H9 (cell line): ENCODE measurements at regions not wholly inside any gene's neighbourhood (a gene's known extent, or its start where the extent isn't known, plus 50 kb on each side); places are given as distances from the start of the nearest gene placed in this dataset.

ENCODE experiments used
- DNase-seq: peaks from one replicate; pipeline ENCODE4 v3.0.0-alpha.2; 2017
- H2AFZ ChIP-seq: one replicate; pipeline ENCODE4 v1.6.1; 2013; ENCODE audit warnings: mild to moderate bottlenecking, low read length, control low read depth, moderate library complexity
- H2AK5ac ChIP-seq: 2 replicates; pipeline ENCODE4 v1.6.1; 2013; ENCODE audit warnings: low read length, control low read depth, mixed read lengths; ENCODE audit not compliant: insufficient read length
- H2BK120ac ChIP-seq: one replicate; pipeline ENCODE4 v1.6.1; 2013; ENCODE audit warnings: low read depth, mild to moderate bottlenecking, low read length, control low read depth, inconsistent platforms; ENCODE audit not compliant: poor library complexity, severe bottlenecking
- H2BK12ac ChIP-seq: 2 replicates; pipeline ENCODE4 v1.6.1; 2013; ENCODE audit warnings: low read length, control low read depth, mixed read lengths, low read depth; ENCODE audit not compliant: insufficient read length
- H2BK15ac ChIP-seq: 2 replicates; pipeline ENCODE4 v1.6.1; 2013; ENCODE audit warnings: low read depth, low read length, control low read depth
- H2BK20ac ChIP-seq: one replicate; pipeline ENCODE4 v1.6.1; 2013; ENCODE audit warnings: low read depth, mild to moderate bottlenecking, low read length, control low read depth, inconsistent platforms; ENCODE audit not compliant: poor library complexity, severe bottlenecking
- H2BK5ac ChIP-seq: 2 replicates; pipeline ENCODE4 v1.6.1; 2013; ENCODE audit warnings: low read length, control low read depth, mixed read lengths; ENCODE audit not compliant: insufficient read length
- H3K14ac ChIP-seq: 2 replicates; pipeline ENCODE4 v1.6.1; 2013; ENCODE audit warnings: low read length, control low read depth; ENCODE audit not compliant: insufficient read depth
- H3K18ac ChIP-seq: 2 replicates; pipeline ENCODE4 v1.6.1; 2013; ENCODE audit warnings: low read depth, mild to moderate bottlenecking, mixed read lengths, low read length, control low read depth; ENCODE audit not compliant: insufficient read length
- H3K23ac ChIP-seq: 2 replicates; pipeline ENCODE4 v1.6.1; 2013; ENCODE audit warnings: low read length, control low read depth, mixed read lengths, low read depth; ENCODE audit not compliant: insufficient read length
- H3K23me2 ChIP-seq: 2 replicates; pipeline ENCODE4 v1.6.1; 2013; ENCODE audit warnings: low read depth, mild to moderate bottlenecking, mixed read lengths, low read length, control low read depth; ENCODE audit not compliant: insufficient read length, poor library complexity, severe bottlenecking
- H3K27ac ChIP-seq: 2 replicates; pipeline ENCODE4 v1.5.1; 2013; ENCODE audit warnings: low read length, control low read depth, mixed read lengths, low read depth; ENCODE audit not compliant: insufficient read length
- H3K27me3 ChIP-seq: 2 replicates; pipeline ENCODE4 v1.6.1; 2013; ENCODE audit warnings: low read length, control low read depth, inconsistent platforms; ENCODE audit not compliant: insufficient read depth
- H3K4ac ChIP-seq: 2 replicates; pipeline ENCODE4 v1.6.1; 2013; ENCODE audit warnings: low read depth, mild to moderate bottlenecking, control low read depth, inconsistent platforms, low read length, moderate library complexity
- H3K4me1 ChIP-seq: 2 replicates; pipeline ENCODE4 v1.6.1; 2013; ENCODE audit warnings: low read length, control low read depth, inconsistent platforms; ENCODE audit not compliant: insufficient read depth
- H3K4me2 ChIP-seq: 2 replicates; pipeline ENCODE4 v1.6.1; 2013; ENCODE audit warnings: low read length, control low read depth, mixed read lengths; ENCODE audit not compliant: insufficient read length, insufficient read depth
- H3K56ac ChIP-seq: 2 replicates; pipeline ENCODE4 v1.6.1; 2013; ENCODE audit warnings: low read depth, mild to moderate bottlenecking, mixed read lengths, low read length, control low read depth; ENCODE audit not compliant: insufficient read length
- H3K79me1 ChIP-seq: 2 replicates; pipeline ENCODE4 v1.6.1; 2013; ENCODE audit warnings: low read depth, mild to moderate bottlenecking, moderate library complexity, low read length, control low read depth, inconsistent platforms; ENCODE audit not compliant: insufficient read depth, poor library complexity, severe bottlenecking
- H3K79me2 ChIP-seq: 2 replicates; pipeline ENCODE4 v1.6.1; 2013; ENCODE audit warnings: low read length, control low read depth, inconsistent platforms; ENCODE audit not compliant: insufficient read depth
- H3K9ac ChIP-seq: 2 replicates; pipeline ENCODE4 v1.6.1; 2013; ENCODE audit warnings: low read length, control low read depth, mixed read lengths; ENCODE audit not compliant: insufficient read length; ENCODE audit errors: extremely low read depth
- H3K9me3 ChIP-seq: one replicate; pipeline ENCODE4 v1.6.1; 2013; ENCODE audit warnings: low read depth, low read length, inconsistent platforms; ENCODE audit not compliant: control insufficient read depth
- H3T11ph ChIP-seq: one replicate; pipeline ENCODE4 v1.6.1; 2013; ENCODE audit warnings: mild to moderate bottlenecking, low read length, control low read depth, inconsistent platforms
- H4K20me1 ChIP-seq: one replicate; pipeline ENCODE4 v1.6.1; 2013; ENCODE audit not compliant: control insufficient read depth, insufficient read length, insufficient read depth
- H4K5ac ChIP-seq: 2 replicates; pipeline ENCODE4 v1.6.1; 2013; ENCODE audit warnings: low read depth, mild to moderate bottlenecking, mixed read lengths, low read length, control low read depth; ENCODE audit not compliant: insufficient read length
- H4K8ac ChIP-seq: replicated peaks from 2 replicates; pipeline ENCODE4 v1.6.1; 2013; ENCODE audit warnings: low read length, control low read depth, mixed read lengths, low read depth; ENCODE audit not compliant: insufficient read length
- H4K91ac ChIP-seq: 2 replicates; pipeline ENCODE4 v1.6.1; 2013; ENCODE audit warnings: low read depth, mild to moderate bottlenecking, moderate library complexity, mixed read lengths, low read length, control low read depth; ENCODE audit not compliant: insufficient read length
- H3K27ac Mint-ChIP-seq, 3 experiments: 2 replicates in 2 of 3; 3 replicates in 1 of 3; pipeline ENCODE4 v1.8.0; 2020 to 2021; ENCODE audit warnings: mixed read lengths in 3 of 3, mild to moderate bottlenecking in 1 of 3, moderate library complexity in 1 of 3
- H3K27me3 Mint-ChIP-seq: 2 replicates; pipeline ENCODE4 v1.8.0; 2021; ENCODE audit warnings: low read depth, mild to moderate bottlenecking, moderate library complexity, mixed read lengths
- H3K36me3 Mint-ChIP-seq, 3 experiments: 2 replicates in 2 of 3; 3 replicates in 1 of 3; pipeline ENCODE4 v1.8.0; 2020 to 2021; ENCODE audit warnings: low read depth in 3 of 3, mixed read lengths in 3 of 3; ENCODE audit not compliant: insufficient read depth in 1 of 3
- H3K4me1 Mint-ChIP-seq, 2 experiments: 2 replicates each; pipeline ENCODE4 v1.8.0; 2020; ENCODE audit warnings: mixed read lengths in 2 of 2
- H3K4me3 Mint-ChIP-seq, 2 experiments: 2 replicates in 1 of 2; 3 replicates in 1 of 2; pipeline ENCODE4 v1.8.0; 2020 to 2021; ENCODE audit warnings: mild to moderate bottlenecking in 2 of 2, mixed read lengths in 2 of 2, moderate library complexity in 1 of 2
- H3K9me3 Mint-ChIP-seq, 2 experiments: 2 replicates in 1 of 2; 3 replicates in 1 of 2; pipeline ENCODE4 v1.8.0; 2020; ENCODE audit warnings: mild to moderate bottlenecking in 2 of 2, mixed read lengths in 2 of 2, moderate library complexity in 1 of 2
- CTCF ChIP-seq: fragments of 200-600 bp; sonication (generic); conservative IDR thresholded peaks from 3 replicates; pipeline ENCODE4 v1.8.0; 2021; ENCODE audit warnings: antibody characterized with exemption, mild to moderate bottlenecking
- WGBS: extraction: QIAGEN DNeasy Blood & Tissue Kit; methylation state at CpG from one replicate; pipeline ENCODE4 v1.1.7; 2013; ENCODE audit warnings: missing lambda C conversion rate, low lambda C conversion rate, mixed read lengths; ENCODE audit not compliant: insufficient read length; ENCODE audit errors: extremely low coverage; 5-methylcytosine and 5-hydroxymethylcytosine counted together

GRCh38 chr9:109937861-109938453, 158.0 kb downstream of the PALM2AKAP2 start:
- H3K79me1 ChIP-seq, result no peaks in the 10 kb centered on the region
- no peak for DNase-seq
- no peaks in the 10 kb centered on the region for H4K20me1 ChIP-seq
- Mint-ChIP-seq H3K9me3 (no peaks in the 10 kb centered on the region), H3K27me3 (no peaks in the 10 kb centered on the region), H3K4me1 (peaks cover 0 to 6% of the 10 kb centered on the region in 2 experiments; a peak in 1 of 4 replicates), H3K4me3 (no peak overlapping the region), H3K36me3 (no peaks in the 10 kb centered on the region), H3K27ac (no peak overlapping the region)
- no peak overlapping the region for H2AK5ac ChIP-seq
- no peak overlapping the region for H2BK20ac ChIP-seq
- H4K91ac ChIP-seq, result no peak overlapping the region
- no peaks in the 10 kb centered on the region for H3K23me2 ChIP-seq
- no peak overlapping the region for H3K9ac ChIP-seq
- no peak for TF ChIP-seq CTCF
- no peak overlapping the region for H3K56ac ChIP-seq
- no peak overlapping the region for H4K5ac ChIP-seq
- H2BK15ac ChIP-seq, result no peak overlapping the region
- H3K4me2 ChIP-seq, result no peak overlapping the region
- no peaks in the 10 kb centered on the region for H3K79me2 ChIP-seq
- no peak overlapping the region for H4K8ac ChIP-seq
- no peak overlapping the region for H2BK12ac ChIP-seq
- H3K4ac ChIP-seq, result no peak overlapping the region
- no peak overlapping the region for H3K18ac ChIP-seq
- no peak overlapping the region for H3K23ac ChIP-seq
- H3K27ac ChIP-seq, result no peak overlapping the region
- H2AFZ ChIP-seq, result no peak overlapping the region
- H2BK5ac ChIP-seq, result no peak overlapping the region
- H3K9me3 ChIP-seq, result no peaks in the 10 kb centered on the region
- H3T11ph ChIP-seq, result no peak overlapping the region
- H2BK120ac ChIP-seq, result no peak overlapping the region
- H3K27me3 ChIP-seq, result no peaks in the 10 kb centered on the region
- H3K4me1 ChIP-seq, result no peaks in the 10 kb centered on the region
- no peak overlapping the region for H3K14ac ChIP-seq
- no CpG with 5 or more reads among the region's 3 CpGs for WGBS
